Stimulated activated naive CD8-positive, alpha-beta T cell treated with anti-CD3 and anti-CD28 coated beads, Interleukin-15, Interleukin-2, amounts not matched to agents 100 U/mL and 50 U/mL, for 24 hours (primary cell): ENCODE measurements at regions not wholly inside any gene's neighbourhood (a gene's known extent, or its start where the extent isn't known, plus 50 kb on each side); places are given as distances from the start of the nearest gene placed in this dataset.
"Not testable (repeated sequence)": the region's sequence is repeated elsewhere in the genome, so short reads cannot be mapped to it uniquely, and the experiment has no call there.

Source experiments
- ATAC-seq: fragments of 150-1000 bp; cut with Tn5 transposase; one replicate; pipeline ENCODE4 v1.10.0; 2021
- DNase-seq: peaks from one replicate; pipeline ENCODE4 v3.0.0; 2021

- DNase-seq, ATAC-seq: not testable (repeated sequence)
Observed at GRCh38 chr1:102659876-102660483, 448.3 kb downstream of the COL11A1 start.

GRCh38 chr1:102655034-102655433 is 453.3 kb downstream of the COL11A1 start:
- ATAC-seq (no peak), DNase-seq (no peak)

GRCh38 chr1:102640872-102641271 is 467.4 kb downstream of the COL11A1 start:
- DNase-seq (no peak), ATAC-seq (no peak)

GRCh38 chr1:102640312-102640711 is 468.0 kb downstream of the COL11A1 start:
- no peak for DNase-seq

GRCh38 chr1:102631691-102632090 is 476.6 kb downstream of the COL11A1 start:
- ATAC-seq (no peak), DNase-seq (no peak)

More at GRCh38 chr1:102640312-102640711, 468.0 kb downstream of the COL11A1 start:
- ATAC-seq, result no peak

GRCh38 chr1:102630041-102630440 is 478.3 kb downstream of the COL11A1 start:
- DNase-seq (no peak), ATAC-seq (no peak)

GRCh38 chr1:102628109-102628613 is 480.2 kb downstream of the COL11A1 start:
- no peak for DNase-seq
- ATAC-seq, result no peak

GRCh38 chr1:102627145-102627544 is 481.2 kb downstream of the COL11A1 start:
- ATAC-seq (no peak), DNase-seq (no peak)

- ATAC-seq, result no peak
Observed at GRCh38 chr1:102615896-102616295, 492.4 kb downstream of the COL11A1 start.

GRCh38 chr1:102595106-102595505 is 513.2 kb downstream of the COL11A1 start:
- DNase-seq, result no peak

More at GRCh38 chr1:102615896-102616295, 492.4 kb downstream of the COL11A1 start:
- no peak for DNase-seq

GRCh38 chr1:102593276-102593675 is 515.0 kb downstream of the COL11A1 start:
- no peak for DNase-seq
- no peak for ATAC-seq

More at GRCh38 chr1:102595106-102595505, 513.2 kb downstream of the COL11A1 start:
- ATAC-seq, result no peak

- ATAC-seq, result no peak
Observed at GRCh38 chr1:102588536-102588935, 519.8 kb downstream of the COL11A1 start.

GRCh38 chr1:102586022-102586421 is 522.3 kb downstream of the COL11A1 start:
- ATAC-seq (no peak), DNase-seq (no peak)

More at GRCh38 chr1:102588536-102588935, 519.8 kb downstream of the COL11A1 start:
- no peak for DNase-seq

- DNase-seq (no peak), ATAC-seq (no peak)
Observed at GRCh38 chr1:102580806-102581205, 527.5 kb downstream of the COL11A1 start.

GRCh38 chr1:102578804-102579203 is 529.5 kb downstream of the COL11A1 start:
- no peak for DNase-seq

GRCh38 chr1:102572637-102573036 is 535.7 kb downstream of the COL11A1 start:
- no peak for DNase-seq
- ATAC-seq, result no peak

More at GRCh38 chr1:102578804-102579203, 529.5 kb downstream of the COL11A1 start:
- ATAC-seq, result no peak

- DNase-seq, result no peak
- no peak for ATAC-seq
Observed at GRCh38 chr1:102566182-102566581, 542.1 kb downstream of the COL11A1 start.

GRCh38 chr1:102562380-102562779 is 545.9 kb downstream of the COL11A1 start:
- ATAC-seq, result no peak
- DNase-seq, result no peak

- peak; percentile 5 for DNase-seq
- ATAC-seq, result no peak
Observed at GRCh38 chr1:102550729-102551384, 554.1 kb upstream of the OLFM3 start.

GRCh38 chr1:102546251-102546650 is 549.5 kb upstream of the OLFM3 start:
- DNase-seq, result no peak
- no peak for ATAC-seq

GRCh38 chr1:102535829-102536505 is 539.2 kb upstream of the OLFM3 start:
- DNase-seq (no peak), ATAC-seq (no peak)

GRCh38 chr1:102531036-102531435 is 534.3 kb upstream of the OLFM3 start:
- ATAC-seq, result no peak
- no peak for DNase-seq

- ATAC-seq (no peak), DNase-seq (no peak)
Observed at GRCh38 chr1:102529446-102529845, 532.7 kb upstream of the OLFM3 start.
